Keratinocyte (primary cell): ENCODE measurements at regions not wholly inside any gene's neighbourhood (a gene's known extent, or its start where the extent isn't known, plus 50 kb on each side); places are given as distances from the start of the nearest gene placed in this dataset.

Experiments used
- DNase-seq: peaks from one replicate; pipeline ENCODE4 v3.0.0-alpha.2; 2011; ENCODE audit warnings: low read depth, missing footprints, low spot score
- FAIRE-seq: peaks from 2 replicates; lab custom pipeline; 2011; peaks lifted over from hg19 to GRCh38; lab: Jason Lieb, UNC
- H2AFZ ChIP-seq: 2 replicates; pipeline ENCODE4 v1.6.0; 2012; ENCODE audit warnings: low read length, control low read depth, inconsistent platforms; ENCODE audit not compliant: control insufficient read depth
- H3K27ac ChIP-seq: 2 replicates; pipeline ENCODE4 v1.5.1; 2011; ENCODE audit warnings: low read length; ENCODE audit not compliant: control insufficient read depth, insufficient read depth
- H3K27me3 ChIP-seq: 3 replicates; pipeline ENCODE4 v1.6.0; 2011; ENCODE audit warnings: low read length; ENCODE audit not compliant: control insufficient read depth, insufficient read depth; ENCODE audit errors: extremely low read depth
- H3K36me3 ChIP-seq, 2 experiments: 2 replicates in 1 of 2; 3 replicates in 1 of 2; pipeline ENCODE4 v1.5.1; 2011; ENCODE audit warnings: low read length in 2 of 2, mild to moderate bottlenecking in 1 of 2; ENCODE audit not compliant: control insufficient read depth in 2 of 2, insufficient read depth in 2 of 2; ENCODE audit errors: extremely low read depth in 1 of 2
- H3K4me1 ChIP-seq: 3 replicates; pipeline ENCODE4 v1.5.1; 2011; ENCODE audit warnings: low read length; ENCODE audit not compliant: control insufficient read depth, insufficient read depth; ENCODE audit errors: extremely low read depth
- H3K4me2 ChIP-seq: 3 replicates; pipeline ENCODE4 v1.6.0; 2011; ENCODE audit warnings: low read depth, low read length; ENCODE audit not compliant: control insufficient read depth, insufficient read depth; ENCODE audit errors: extremely low read depth
- H3K4me3 ChIP-seq, 3 experiments: fragments of 200-600 bp in 1 of 3; sonication (generic) in 1 of 3; 2 replicates in 2 of 3; 3 replicates in 1 of 3; pipeline ENCODE4 v1.5.1; 2011 to 2016; ENCODE audit warnings: low read length in 3 of 3, mild to moderate bottlenecking in 3 of 3, control low read depth in 2 of 3, inconsistent platforms in 1 of 3, low read depth in 1 of 3, mixed read lengths in 1 of 3, mixed run types in 1 of 3, moderate library complexity in 1 of 3; ENCODE audit not compliant: control insufficient read depth in 2 of 3, insufficient read depth in 2 of 3; ENCODE audit errors: extremely low read depth in 1 of 3
- H3K79me2 ChIP-seq: 2 replicates; pipeline ENCODE4 v1.6.0; 2012; ENCODE audit warnings: low read length; ENCODE audit not compliant: control insufficient read depth, insufficient read depth
- H3K9ac ChIP-seq: 3 replicates; pipeline ENCODE4 v1.6.0; 2011; ENCODE audit warnings: low read length; ENCODE audit not compliant: control insufficient read depth, insufficient read depth; ENCODE audit errors: extremely low read depth
- H3K9me1 ChIP-seq: 3 replicates; pipeline ENCODE4 v1.6.0; 2011; ENCODE audit warnings: low read length; ENCODE audit not compliant: control insufficient read depth, insufficient read depth; ENCODE audit errors: extremely low read depth
- H3K9me3 ChIP-seq: 2 replicates; pipeline ENCODE4 v1.5.1; 2012; ENCODE audit warnings: low read depth, low read length; ENCODE audit not compliant: control insufficient read depth
- H4K20me1 ChIP-seq: 3 replicates; pipeline ENCODE4 v1.6.0; 2011; ENCODE audit warnings: low read length; ENCODE audit not compliant: control insufficient read depth, insufficient read depth; ENCODE audit errors: extremely low read depth
- EZH2 ChIP-seq: IDR thresholded peaks from one replicate; pipeline ENCODE4 v1.6.1; 2012; ENCODE audit warnings: inconsistent platforms, mild to moderate bottlenecking, low read length, moderate library complexity
- dilution Hi-C: fragments of 300-500 bp; cut with MboI; formaldehyde crosslinking; loops from one replicate; pipeline ENCODE4 v1.7.0; 2020; ENCODE audit warnings: low sequenced_read_pairs; ENCODE audit not compliant: extremely low pct_ligation_motif_present
- TF ChIP-seq, protein P1 (sequence below), 3 experiments: IDR thresholded peaks in 1 of 3; conservative IDR thresholded peaks in 1 of 3; optimal IDR thresholded peaks in 1 of 3; 2 replicates in 2 of 3; 3 replicates in 1 of 3; pipeline versions ENCODE3 to v1.5.1; 2011; ENCODE audit warnings: low read length in 3 of 3, mild to moderate bottlenecking in 3 of 3, moderate library complexity in 2 of 3, control low read depth in 1 of 3, inconsistent platforms in 1 of 3; ENCODE audit not compliant: insufficient read depth in 2 of 3; ENCODE audit errors: extremely low read depth in 1 of 3

DNA sequence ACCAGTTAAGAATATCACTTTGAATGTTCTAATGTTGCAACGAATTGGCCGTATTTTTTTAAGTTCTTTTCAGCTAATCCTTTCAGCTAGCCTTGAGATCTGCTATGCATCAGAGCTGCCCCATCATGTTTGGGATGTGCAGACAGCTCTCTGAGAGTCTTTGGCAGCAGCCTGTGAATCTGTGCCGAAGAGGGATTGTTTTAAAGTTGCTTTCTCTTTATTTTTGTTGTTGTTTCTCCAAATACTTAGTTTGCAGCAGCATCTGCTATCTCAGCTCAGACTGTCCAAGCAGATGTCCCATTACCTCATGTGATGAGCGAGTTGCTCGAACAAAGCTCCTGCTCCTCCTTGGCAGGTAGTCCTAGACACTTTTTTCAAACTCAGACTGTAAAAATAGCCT lies 1002.5 kb upstream of the INTU start:
- no peaks in the 10 kb centered on the region for H3K9me3 ChIP-seq
- no peak overlapping the region for H3K4me3 ChIP-seq
- no peak overlapping the region for H3K9ac ChIP-seq
- H3K79me2 ChIP-seq: no peaks in the 10 kb centered on the region
- no peaks in the 10 kb centered on the region for H4K20me1 ChIP-seq
- FAIRE-seq (no peak), DNase-seq (no peak)
- TF ChIP-seq, protein P1, sequence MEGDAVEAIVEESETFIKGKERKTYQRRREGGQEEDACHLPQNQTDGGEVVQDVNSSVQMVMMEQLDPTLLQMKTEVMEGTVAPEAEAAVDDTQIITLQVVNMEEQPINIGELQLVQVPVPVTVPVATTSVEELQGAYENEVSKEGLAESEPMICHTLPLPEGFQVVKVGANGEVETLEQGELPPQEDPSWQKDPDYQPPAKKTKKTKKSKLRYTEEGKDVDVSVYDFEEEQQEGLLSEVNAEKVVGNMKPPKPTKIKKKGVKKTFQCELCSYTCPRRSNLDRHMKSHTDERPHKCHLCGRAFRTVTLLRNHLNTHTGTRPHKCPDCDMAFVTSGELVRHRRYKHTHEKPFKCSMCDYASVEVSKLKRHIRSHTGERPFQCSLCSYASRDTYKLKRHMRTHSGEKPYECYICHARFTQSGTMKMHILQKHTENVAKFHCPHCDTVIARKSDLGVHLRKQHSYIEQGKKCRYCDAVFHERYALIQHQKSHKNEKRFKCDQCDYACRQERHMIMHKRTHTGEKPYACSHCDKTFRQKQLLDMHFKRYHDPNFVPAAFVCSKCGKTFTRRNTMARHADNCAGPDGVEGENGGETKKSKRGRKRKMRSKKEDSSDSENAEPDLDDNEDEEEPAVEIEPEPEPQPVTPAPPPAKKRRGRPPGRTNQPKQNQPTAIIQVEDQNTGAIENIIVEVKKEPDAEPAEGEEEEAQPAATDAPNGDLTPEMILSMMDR (optimal IDR thresholded peaks at IDR 0.05 in 1 of 3, IDR thresholded peaks at IDR 0.05 in 1 of 3, conservative IDR thresholded peaks at IDR 0.05 in 1 of 3; ENCODE audit: extremely low read depth in 1 of 3, insufficient read depth in 2 of 3, low read length in 3 of 3): no peak
- TF ChIP-seq EZH2: no peak
- no peaks in the 10 kb centered on the region for H3K4me1 ChIP-seq
- dilution Hi-C loops: no loop called here
- no peak overlapping the region for H3K4me2 ChIP-seq
- H3K27me3 ChIP-seq: no peaks in the 10 kb centered on the region
- peak overlapping the region; percentile 25 for H2AFZ ChIP-seq
- no peaks in the 10 kb centered on the region for H3K9me1 ChIP-seq
- no peak overlapping the region for H3K27ac ChIP-seq
- H3K36me3 ChIP-seq: no peaks in the 10 kb centered on the region

DNA sequence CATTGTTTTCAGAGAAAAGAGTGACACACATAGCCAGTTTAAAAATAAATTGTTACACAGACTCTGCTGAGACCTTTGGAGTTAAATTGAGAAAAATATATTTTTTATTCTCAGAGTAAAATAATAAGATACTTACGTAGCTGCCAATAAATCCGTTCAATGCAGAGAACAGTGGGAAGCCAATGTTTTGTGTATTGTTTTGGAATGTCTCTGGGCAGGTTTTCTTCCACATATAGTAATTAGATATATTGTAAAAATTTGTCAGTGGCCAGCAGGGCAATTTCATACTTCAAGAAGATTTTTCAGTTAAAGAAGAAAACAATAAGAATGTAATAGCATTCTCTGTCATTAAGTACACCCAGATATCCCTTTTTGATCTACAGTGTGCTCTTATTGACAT lies 999.5 kb upstream of the INTU start:
- Histone ChIP-seq H3K36me3 (no peaks in the 10 kb centered on the region), H3K27me3 (no peaks in the 10 kb centered on the region), H3K9me3 (no peaks in the 10 kb centered on the region), H3K9ac (no peak overlapping the region), H4K20me1 (no peaks in the 10 kb centered on the region), H3K79me2 (no peaks in the 10 kb centered on the region), H3K4me2 (no peak overlapping the region), H3K27ac (no peak overlapping the region), H3K9me1 (no peaks in the 10 kb centered on the region), H3K4me3 (no peak overlapping the region), H2AFZ (no peak overlapping the region), H3K4me1 (no peaks in the 10 kb centered on the region)
- FAIRE-seq (no peak), DNase-seq (no peak)
- no peak for TF ChIP-seq EZH2
- TF ChIP-seq, protein P1 (optimal IDR thresholded peaks at IDR 0.05 in 1 of 3, IDR thresholded peaks at IDR 0.05 in 1 of 3, conservative IDR thresholded peaks at IDR 0.05 in 1 of 3; ENCODE audit: extremely low read depth in 1 of 3, insufficient read depth in 2 of 3, low read length in 3 of 3): no peak
- dilution Hi-C loops: no loop called here
